GM23338 (cell line): ENCODE measurements at regions not wholly inside any gene's neighbourhood (a gene's known extent, or its start where the extent isn't known, plus 50 kb on each side); places are given as distances from the start of the nearest gene placed in this dataset.

ENCODE experiments used
- ATAC-seq: fragments of 200-7000 bp; cut with Tn5 transposase; 3 replicates; pipeline ENCODE4 v1.9.1; 2020
- DNase-seq: peaks from one replicate; pipeline ENCODE4 v3.0.0-alpha.2; 2015; ENCODE audit warnings: low spot score
- H2AFZ ChIP-seq: fragments of 200-600 bp; sonication (generic); 2 replicates; pipeline ENCODE4 v1.8.0; 2016; ENCODE audit warnings: antibody characterized with exemption, mild to moderate bottlenecking, moderate library complexity
- H3F3A ChIP-seq: fragments of 200-600 bp; sonication (generic); replicated peaks from 2 replicates; pipeline ENCODE4 v1.8.0; 2017; ENCODE audit warnings: antibody characterized with exemption, mixed run types, low read depth
- H3K27ac ChIP-seq: fragments of 200-600 bp; sonication (generic); 2 replicates; pipeline ENCODE4 v1.6.1; 2016; ENCODE audit warnings: low read depth
- H3K27me3 ChIP-seq: fragments of 200-600 bp; sonication (generic); 2 replicates; pipeline ENCODE4 v1.8.0; 2016; ENCODE audit warnings: mild to moderate bottlenecking, mixed run types, moderate library complexity; ENCODE audit not compliant: insufficient read depth
- H3K36me3 ChIP-seq: fragments of 200-600 bp; sonication (generic); 2 replicates; pipeline ENCODE4 v1.8.0; 2016; ENCODE audit warnings: mild to moderate bottlenecking; ENCODE audit not compliant: insufficient read depth
- H3K4me1 ChIP-seq: fragments of 200-600 bp; sonication (generic); 2 replicates; pipeline ENCODE4 v1.8.0; 2016; ENCODE audit warnings: mild to moderate bottlenecking, moderate library complexity; ENCODE audit not compliant: insufficient read depth
- H3K4me2 ChIP-seq: fragments of 200-600 bp; sonication (generic); 2 replicates; pipeline ENCODE4 v1.7.1; 2017; ENCODE audit warnings: mixed run types
- H3K4me3 ChIP-seq: fragments of 200-600 bp; sonication (generic); 2 replicates; pipeline ENCODE4 v1.6.1; 2016; ENCODE audit warnings: mixed run types
- H3K79me2 ChIP-seq: fragments of 200-600 bp; sonication (generic); replicated peaks from 2 replicates; pipeline ENCODE4 v1.8.0; 2017; ENCODE audit warnings: mild to moderate bottlenecking; ENCODE audit not compliant: insufficient read depth
- H3K9me2 ChIP-seq: fragments of 200-600 bp; sonication (generic); 2 replicates; pipeline ENCODE4 v1.8.0; 2017; ENCODE audit not compliant: insufficient read depth
- H4K20me1 ChIP-seq: fragments of 200-600 bp; sonication (generic); replicated peaks from 2 replicates; pipeline ENCODE4 v1.8.0; 2017; ENCODE audit warnings: mild to moderate bottlenecking; ENCODE audit not compliant: insufficient read depth
- H3K27ac Mint-ChIP-seq: 2 replicates; pipeline ENCODE4 v1.8.0; 2020; ENCODE audit warnings: inconsistent platforms, mild to moderate bottlenecking, moderate library complexity, mixed read lengths
- H3K27me3 Mint-ChIP-seq: 3 replicates; pipeline ENCODE4 v1.8.0; 2022; ENCODE audit warnings: low read depth, mild to moderate bottlenecking, moderate library complexity, mixed read lengths, inconsistent platforms; ENCODE audit not compliant: insufficient read depth, poor library complexity
- H3K36me3 Mint-ChIP-seq: 3 replicates; pipeline ENCODE4 v1.8.0; 2021; ENCODE audit warnings: low read depth, mild to moderate bottlenecking, inconsistent platforms, moderate library complexity, mixed read lengths
- H3K4me1 Mint-ChIP-seq: 3 replicates; pipeline ENCODE4 v1.8.0; 2020; ENCODE audit warnings: mild to moderate bottlenecking, inconsistent platforms, mixed read lengths
- H3K4me3 Mint-ChIP-seq: 3 replicates; pipeline ENCODE4 v1.8.0; 2021; ENCODE audit warnings: moderate library complexity, mild to moderate bottlenecking, inconsistent platforms, mixed read lengths
- H3K9me3 Mint-ChIP-seq: 3 replicates; pipeline ENCODE4 v1.8.0; 2020; ENCODE audit warnings: moderate library complexity, mild to moderate bottlenecking, inconsistent platforms, mixed read lengths
- EZH2 ChIP-seq: fragments of 200-600 bp; sonication (generic); IDR thresholded peaks from one replicate; pipeline ENCODE4 v1.8.0; 2017; ENCODE audit warnings: antibody characterized with exemption, mild to moderate bottlenecking, low read depth; ENCODE audit not compliant: unreplicated experiment
- EZH2phosphoT487 ChIP-seq: fragments of 200-600 bp; sonication (generic); IDR thresholded peaks from one replicate; pipeline ENCODE4 v1.8.1; 2018; ENCODE audit warnings: antibody characterized with exemption; ENCODE audit not compliant: unreplicated experiment
- JUNB ChIP-seq: IDR thresholded peaks from one replicate; pipeline ENCODE4 v1.6.1; 2016; ENCODE audit warnings: antibody characterized with exemption; ENCODE audit not compliant: unreplicated experiment
- NANOG ChIP-seq: IDR thresholded peaks from 2 replicates; pipeline ENCODE4 v1.6.1; 2016; ENCODE audit warnings: antibody characterized with exemption, borderline replicate concordance
- TF ChIP-seq, protein P1 (sequence below): IDR thresholded peaks from 2 replicates; pipeline ENCODE4 v1.6.1; 2016; ENCODE audit warnings: antibody characterized with exemption
- TF ChIP-seq, protein P2 (sequence below): fragments of 250-450 bp; sonication (Bioruptor Pico); IDR thresholded peaks from 2 replicates; pipeline ENCODE4 v1.5.0; 2020; ENCODE audit warnings: mild to moderate bottlenecking, moderate library complexity
- TF ChIP-seq, protein P3 (sequence below), 2 experiments: fragments of 200-600 bp in 1 of 2; sonication (generic) in 1 of 2; conservative IDR thresholded peaks; 2 replicates each; pipeline versions ENCODE4 v1.5.1 to v1.6.1; 2016 to 2017; ENCODE audit warnings: antibody characterized with exemption in 2 of 2, low read depth in 2 of 2, mild to moderate bottlenecking in 2 of 2, moderate library complexity in 1 of 2

DNA sequence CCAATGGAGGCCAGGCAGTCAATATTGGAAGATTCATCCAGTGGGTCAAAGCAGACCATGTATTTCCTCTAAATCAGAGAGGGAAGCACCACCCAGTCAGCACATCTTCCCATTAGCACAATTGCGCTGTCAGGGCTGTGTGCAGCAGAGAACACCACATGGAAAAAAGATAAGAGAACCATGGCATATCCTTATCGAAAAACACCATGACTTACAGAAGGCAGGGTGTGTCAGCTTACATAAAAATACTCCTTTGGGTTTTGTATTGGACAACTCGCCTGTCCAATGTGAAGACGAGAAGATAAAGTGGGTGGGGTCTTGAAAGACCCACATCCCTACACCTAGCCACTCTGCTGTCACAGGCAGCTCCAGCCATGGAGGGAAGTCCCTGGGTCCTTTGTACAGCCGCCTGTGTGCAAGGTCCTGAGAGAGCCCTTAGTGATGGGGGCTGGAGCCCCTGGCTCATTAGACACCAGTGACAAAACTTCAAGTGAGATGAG lies 71.9 kb upstream of the SPATA31E1 start (continued):
- TF ChIP-seq JUNB (no peak), EZH2 (no peak)
- TF ChIP-seq, protein P1, sequence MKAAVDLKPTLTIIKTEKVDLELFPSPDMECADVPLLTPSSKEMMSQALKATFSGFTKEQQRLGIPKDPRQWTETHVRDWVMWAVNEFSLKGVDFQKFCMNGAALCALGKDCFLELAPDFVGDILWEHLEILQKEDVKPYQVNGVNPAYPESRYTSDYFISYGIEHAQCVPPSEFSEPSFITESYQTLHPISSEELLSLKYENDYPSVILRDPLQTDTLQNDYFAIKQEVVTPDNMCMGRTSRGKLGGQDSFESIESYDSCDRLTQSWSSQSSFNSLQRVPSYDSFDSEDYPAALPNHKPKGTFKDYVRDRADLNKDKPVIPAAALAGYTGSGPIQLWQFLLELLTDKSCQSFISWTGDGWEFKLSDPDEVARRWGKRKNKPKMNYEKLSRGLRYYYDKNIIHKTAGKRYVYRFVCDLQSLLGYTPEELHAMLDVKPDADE = no peak
- TF ChIP-seq, protein P2, sequence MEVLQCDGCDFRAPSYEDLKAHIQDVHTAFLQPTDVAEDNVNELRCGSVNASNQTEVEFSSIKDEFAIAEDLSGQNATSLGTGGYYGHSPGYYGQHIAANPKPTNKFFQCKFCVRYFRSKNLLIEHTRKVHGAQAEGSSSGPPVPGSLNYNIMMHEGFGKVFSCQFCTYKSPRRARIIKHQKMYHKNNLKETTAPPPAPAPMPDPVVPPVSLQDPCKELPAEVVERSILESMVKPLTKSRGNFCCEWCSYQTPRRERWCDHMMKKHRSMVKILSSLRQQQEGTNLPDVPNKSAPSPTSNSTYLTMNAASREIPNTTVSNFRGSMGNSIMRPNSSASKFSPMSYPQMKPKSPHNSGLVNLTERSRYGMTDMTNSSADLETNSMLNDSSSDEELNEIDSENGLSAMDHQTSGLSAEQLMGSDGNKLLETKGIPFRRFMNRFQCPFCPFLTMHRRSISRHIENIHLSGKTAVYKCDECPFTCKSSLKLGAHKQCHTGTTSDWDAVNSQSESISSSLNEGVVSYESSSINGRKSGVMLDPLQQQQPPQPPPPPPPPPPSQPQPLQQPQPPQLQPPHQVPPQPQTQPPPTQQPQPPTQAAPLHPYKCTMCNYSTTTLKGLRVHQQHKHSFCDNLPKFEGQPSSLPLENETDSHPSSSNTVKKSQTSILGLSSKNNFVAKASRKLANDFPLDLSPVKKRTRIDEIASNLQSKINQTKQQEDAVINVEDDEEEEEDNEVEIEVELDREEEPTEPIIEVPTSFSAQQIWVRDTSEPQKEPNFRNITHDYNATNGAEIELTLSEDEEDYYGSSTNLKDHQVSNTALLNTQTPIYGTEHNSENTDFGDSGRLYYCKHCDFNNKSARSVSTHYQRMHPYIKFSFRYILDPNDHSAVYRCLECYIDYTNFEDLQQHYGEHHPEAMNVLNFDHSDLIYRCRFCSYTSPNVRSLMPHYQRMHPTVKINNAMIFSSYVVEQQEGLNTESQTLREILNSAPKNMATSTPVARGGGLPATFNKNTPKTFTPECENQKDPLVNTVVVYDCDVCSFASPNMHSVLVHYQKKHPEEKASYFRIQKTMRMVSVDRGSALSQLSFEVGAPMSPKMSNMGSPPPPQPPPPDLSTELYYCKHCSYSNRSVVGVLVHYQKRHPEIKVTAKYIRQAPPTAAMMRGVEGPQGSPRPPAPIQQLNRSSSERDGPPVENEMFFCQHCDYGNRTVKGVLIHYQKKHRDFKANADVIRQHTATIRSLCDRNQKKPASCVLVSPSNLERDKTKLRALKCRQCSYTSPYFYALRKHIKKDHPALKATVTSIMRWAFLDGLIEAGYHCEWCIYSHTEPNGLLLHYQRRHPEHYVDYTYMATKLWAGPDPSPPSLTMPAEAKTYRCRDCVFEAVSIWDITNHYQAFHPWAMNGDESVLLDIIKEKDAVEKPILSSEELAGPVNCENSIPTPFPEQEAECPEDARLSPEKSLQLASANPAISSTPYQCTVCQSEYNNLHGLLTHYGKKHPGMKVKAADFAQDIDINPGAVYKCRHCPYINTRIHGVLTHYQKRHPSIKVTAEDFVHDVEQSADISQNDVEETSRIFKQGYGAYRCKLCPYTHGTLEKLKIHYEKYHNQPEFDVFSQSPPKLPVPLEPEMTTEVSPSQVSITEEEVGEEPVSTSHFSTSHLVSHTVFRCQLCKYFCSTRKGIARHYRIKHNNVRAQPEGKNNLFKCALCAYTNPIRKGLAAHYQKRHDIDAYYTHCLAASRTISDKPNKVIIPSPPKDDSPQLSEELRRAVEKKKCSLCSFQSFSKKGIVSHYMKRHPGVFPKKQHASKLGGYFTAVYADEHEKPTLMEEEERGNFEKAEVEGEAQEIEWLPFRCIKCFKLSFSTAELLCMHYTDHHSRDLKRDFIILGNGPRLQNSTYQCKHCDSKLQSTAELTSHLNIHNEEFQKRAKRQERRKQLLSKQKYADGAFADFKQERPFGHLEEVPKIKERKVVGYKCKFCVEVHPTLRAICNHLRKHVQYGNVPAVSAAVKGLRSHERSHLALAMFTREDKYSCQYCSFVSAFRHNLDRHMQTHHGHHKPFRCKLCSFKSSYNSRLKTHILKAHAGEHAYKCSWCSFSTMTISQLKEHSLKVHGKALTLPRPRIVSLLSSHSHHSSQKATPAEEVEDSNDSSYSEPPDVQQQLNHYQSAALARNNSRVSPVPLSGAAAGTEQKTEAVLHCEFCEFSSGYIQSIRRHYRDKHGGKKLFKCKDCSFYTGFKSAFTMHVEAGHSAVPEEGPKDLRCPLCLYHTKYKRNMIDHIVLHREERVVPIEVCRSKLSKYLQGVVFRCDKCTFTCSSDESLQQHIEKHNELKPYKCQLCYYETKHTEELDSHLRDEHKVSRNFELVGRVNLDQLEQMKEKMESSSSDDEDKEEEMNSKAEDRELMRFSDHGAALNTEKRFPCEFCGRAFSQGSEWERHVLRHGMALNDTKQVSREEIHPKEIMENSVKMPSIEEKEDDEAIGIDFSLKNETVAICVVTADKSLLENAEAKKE = no peak

DNA sequence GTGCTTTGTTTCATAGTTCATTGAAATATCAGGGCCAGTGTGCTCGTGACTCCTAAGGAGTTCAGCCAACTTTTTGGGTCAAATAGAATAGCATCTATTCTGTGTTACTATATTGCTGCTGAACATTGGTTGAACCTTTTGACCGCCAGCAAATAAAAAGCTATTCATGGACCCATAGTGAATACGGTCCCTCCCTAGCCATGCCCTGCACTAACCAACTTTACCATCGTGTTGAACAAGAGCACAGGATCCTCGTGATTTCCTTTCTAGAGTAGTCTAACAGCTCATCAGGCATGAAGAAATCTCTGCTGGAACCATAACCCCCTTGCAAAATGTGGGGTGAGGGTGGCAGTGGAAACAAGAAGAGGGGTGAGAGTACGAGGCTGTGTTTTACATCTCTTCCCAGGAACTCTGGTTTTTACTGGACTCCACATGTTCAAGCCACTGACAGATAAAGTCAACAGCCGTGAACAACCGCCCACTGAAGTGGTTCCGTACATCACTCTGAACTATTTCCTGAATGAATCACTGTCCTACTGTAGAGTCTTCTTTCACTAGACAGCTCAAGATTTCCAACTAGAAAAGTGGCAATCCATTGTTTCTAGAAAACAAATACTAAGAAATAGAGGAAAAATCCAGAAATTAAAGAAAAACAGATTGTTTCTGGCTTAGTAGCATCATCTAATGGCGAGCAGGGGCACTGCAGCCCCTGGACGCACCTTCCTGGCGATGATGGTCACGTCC lies 70.1 kb upstream of the SPATA31E1 start:
- Histone ChIP-seq H4K20me1 (no peaks in the 10 kb centered on the region), H3K27ac (no peak overlapping the region), H3K4me3 (no peak overlapping the region), H3K27me3 (no peaks in the 10 kb centered on the region), H3K79me2 (no peaks in the 10 kb centered on the region), H3K36me3 (0 out of 2 replicates have a peak, but pooled peaks cover 4% of the 10 kb centered on the region), H3F3A (no peaks in the 10 kb centered on the region), H3K4me2 (no peak overlapping the region), H3K4me1 (no peaks in the 10 kb centered on the region), H2AFZ (no peak overlapping the region), H3K9me2 (no peaks in the 10 kb centered on the region)
- ATAC-seq = peak; percentile 90; the same call in 2 of the 3 replicates
- peak; percentile 75 for DNase-seq
- Mint-ChIP-seq H3K9me3 (peaks cover 25% of the 10 kb centered on the region), H3K27me3 (peaks cover 3% of the 10 kb centered on the region), H3K27ac (no peak overlapping the region), H3K4me1 (no peaks in the 10 kb centered on the region; the same call in 2 of the 3 replicates), H3K36me3 (peaks cover 17% of the 10 kb centered on the region), H3K4me3 (no peak overlapping the region)
- TF ChIP-seq NANOG (no peak), EZH2phosphoT487 (no peak)
- TF ChIP-seq, protein P3, sequence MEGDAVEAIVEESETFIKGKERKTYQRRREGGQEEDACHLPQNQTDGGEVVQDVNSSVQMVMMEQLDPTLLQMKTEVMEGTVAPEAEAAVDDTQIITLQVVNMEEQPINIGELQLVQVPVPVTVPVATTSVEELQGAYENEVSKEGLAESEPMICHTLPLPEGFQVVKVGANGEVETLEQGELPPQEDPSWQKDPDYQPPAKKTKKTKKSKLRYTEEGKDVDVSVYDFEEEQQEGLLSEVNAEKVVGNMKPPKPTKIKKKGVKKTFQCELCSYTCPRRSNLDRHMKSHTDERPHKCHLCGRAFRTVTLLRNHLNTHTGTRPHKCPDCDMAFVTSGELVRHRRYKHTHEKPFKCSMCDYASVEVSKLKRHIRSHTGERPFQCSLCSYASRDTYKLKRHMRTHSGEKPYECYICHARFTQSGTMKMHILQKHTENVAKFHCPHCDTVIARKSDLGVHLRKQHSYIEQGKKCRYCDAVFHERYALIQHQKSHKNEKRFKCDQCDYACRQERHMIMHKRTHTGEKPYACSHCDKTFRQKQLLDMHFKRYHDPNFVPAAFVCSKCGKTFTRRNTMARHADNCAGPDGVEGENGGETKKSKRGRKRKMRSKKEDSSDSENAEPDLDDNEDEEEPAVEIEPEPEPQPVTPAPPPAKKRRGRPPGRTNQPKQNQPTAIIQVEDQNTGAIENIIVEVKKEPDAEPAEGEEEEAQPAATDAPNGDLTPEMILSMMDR (conservative IDR thresholded peaks at IDR 0.05; ENCODE audit: low read depth in 2 of 2) = peak; percentile 92 to 100
